SIG-M5 (cell line): ENCODE measurements at regions not wholly inside any gene's neighbourhood (a gene's known extent, or its start where the extent isn't known, plus 50 kb on each side); places are given as distances from the start of the nearest gene placed in this dataset.

ENCODE experiments used
- DNase-seq: peaks from one replicate; lab custom pipeline; 2025; lab: John Stamatoyannopoulos, UW

DNA sequence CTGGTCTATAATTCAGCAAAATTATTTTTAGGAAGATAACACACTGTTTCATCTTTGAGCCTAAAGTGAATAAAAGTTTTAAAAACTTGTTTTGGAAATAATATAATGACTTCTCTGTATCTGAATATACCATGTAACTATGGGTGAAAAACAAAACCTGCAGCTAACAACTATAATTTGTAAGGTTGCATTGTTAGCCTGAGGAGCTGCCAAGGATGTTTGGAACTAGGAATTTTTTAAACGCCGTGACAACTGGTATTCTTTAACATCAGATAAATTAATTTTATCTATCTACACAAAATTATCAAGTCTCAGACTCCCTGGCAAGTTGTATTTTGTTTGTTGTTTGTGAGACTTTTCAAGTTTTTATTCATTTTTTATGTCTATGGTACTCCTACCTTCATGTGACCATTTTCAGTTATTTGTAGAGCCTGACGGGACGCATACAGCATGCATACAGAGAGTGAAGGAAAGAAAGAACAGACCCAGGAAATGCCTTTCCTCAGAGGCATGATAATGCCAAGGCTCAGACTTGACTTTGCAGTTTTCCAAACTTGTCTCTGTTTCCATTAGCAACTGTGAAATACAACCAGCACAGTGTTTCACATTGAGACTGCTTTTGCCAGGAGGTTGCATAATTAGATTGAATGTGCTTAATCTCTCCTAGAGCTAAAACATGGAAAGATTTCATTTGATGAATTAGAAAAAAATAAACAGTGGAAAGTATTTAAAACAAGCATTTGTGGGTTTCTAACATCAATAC is 60.8 kb upstream of the ARHGEF26 start:
- no peak for DNase-seq

- DNase-seq, result no peak
Observed at GRCh38 chr3:154061001-154061370, 60.2 kb upstream of the ARHGEF26 start.

DNA sequence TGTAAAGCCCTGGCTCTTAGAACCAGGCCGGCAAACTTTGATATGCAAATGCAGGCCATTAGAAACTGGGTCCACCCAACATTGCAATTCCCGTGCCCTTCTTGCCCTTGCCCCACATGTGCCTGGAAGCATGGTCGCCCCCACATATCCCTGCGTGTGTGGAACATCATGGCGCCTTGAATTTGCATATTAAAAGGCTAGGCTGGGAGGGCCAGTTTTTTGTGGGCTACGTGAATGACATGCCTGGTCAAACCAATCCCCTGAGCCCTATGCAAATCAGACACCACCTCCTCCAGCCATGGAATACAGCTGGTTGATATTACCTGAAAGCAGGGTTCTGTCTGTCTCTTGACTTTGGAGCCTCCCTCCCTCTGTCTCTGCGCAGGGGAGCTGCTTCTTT is 58.7 kb upstream of the ARHGEF26 start:
- no peak for DNase-seq

DNA sequence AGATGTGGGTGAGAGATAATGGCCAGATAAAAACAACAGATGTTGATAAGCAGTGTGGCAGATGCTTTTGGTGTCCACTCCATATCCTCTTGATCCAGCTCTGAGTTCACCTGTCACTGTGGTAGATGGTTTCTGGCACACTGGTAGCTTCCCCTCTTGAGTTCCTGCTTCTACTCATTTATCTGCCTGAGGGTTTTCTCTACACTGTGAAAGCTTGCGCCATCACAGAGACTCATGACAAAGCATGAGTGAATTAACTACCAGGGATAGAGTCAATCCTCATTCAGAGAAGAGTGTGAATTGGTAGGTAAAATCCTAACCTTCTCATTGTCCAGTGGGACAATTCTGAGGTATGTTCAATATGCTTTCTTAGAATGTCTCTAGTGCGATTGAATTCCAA is 50.0 kb upstream of the ARHGEF26 start:
- DNase-seq, result no peak
